ENCODE measurements at regions not wholly inside any gene's neighbourhood (a gene's known extent, or its start where the extent isn't known, plus 50 kb on each side); places are given as distances from the start of the nearest gene placed in this dataset.
"Not testable (repeated sequence)": the region's sequence is repeated elsewhere in the genome, so short reads cannot be mapped to it uniquely, and the experiment has no call there.

- not testable (repeated sequence) for H3K4me1 Mint-ChIP-seq, H3K4me3 Mint-ChIP-seq, H3K27ac Mint-ChIP-seq, H3K36me3 Mint-ChIP-seq, DNase-seq, H3K27me3 Mint-ChIP-seq
- H3K9me3 Mint-ChIP-seq, result peaks cover 34% of the 10 kb centered on the region
Measured at GRCh38 chr21:10325546-10325945, 195.8 kb upstream of the TPTE start.

GRCh38 chr21:10326146-10326545 lies 195.2 kb upstream of the TPTE start:
- H3K4me3 Mint-ChIP-seq, H3K36me3 Mint-ChIP-seq, DNase-seq, H3K27ac Mint-ChIP-seq, H3K4me1 Mint-ChIP-seq, H3K27me3 Mint-ChIP-seq: not testable (repeated sequence)
- H3K9me3 Mint-ChIP-seq, result peaks cover 40% of the 10 kb centered on the region

GRCh38 chr21:10328646-10329045 lies 192.7 kb upstream of the TPTE start:
- H3K27me3 Mint-ChIP-seq, DNase-seq, H3K4me1 Mint-ChIP-seq, H3K36me3 Mint-ChIP-seq, H3K27ac Mint-ChIP-seq, H3K4me3 Mint-ChIP-seq: not testable (repeated sequence)
- H3K9me3 Mint-ChIP-seq, result peaks cover 46% of the 10 kb centered on the region

- H3K27me3 Mint-ChIP-seq, H3K36me3 Mint-ChIP-seq, H3K4me3 Mint-ChIP-seq, DNase-seq, H3K27ac Mint-ChIP-seq, H3K4me1 Mint-ChIP-seq: not testable (repeated sequence)
- H3K9me3 Mint-ChIP-seq, result peaks cover 45% of the 10 kb centered on the region
Measured at GRCh38 chr21:10330641-10331119, 190.7 kb upstream of the TPTE start.

- H3K36me3 Mint-ChIP-seq, H3K4me3 Mint-ChIP-seq, H3K4me1 Mint-ChIP-seq, H3K27me3 Mint-ChIP-seq, DNase-seq, H3K27ac Mint-ChIP-seq: not testable (repeated sequence)
- H3K9me3 Mint-ChIP-seq, result peaks cover 45% of the 10 kb centered on the region
Measured at GRCh38 chr21:10331134-10331533, 190.2 kb upstream of the TPTE start.

GRCh38 chr21:10332935-10333334 lies 188.4 kb upstream of the TPTE start:
- not testable (repeated sequence) for H3K4me3 Mint-ChIP-seq, H3K4me1 Mint-ChIP-seq, H3K27ac Mint-ChIP-seq, DNase-seq, H3K36me3 Mint-ChIP-seq, H3K27me3 Mint-ChIP-seq
- peaks cover 37% of the 10 kb centered on the region for H3K9me3 Mint-ChIP-seq

GRCh38 chr21:10334391-10334790 lies 187.0 kb upstream of the TPTE start:
- not testable (repeated sequence) for H3K4me3 Mint-ChIP-seq, DNase-seq, H3K27me3 Mint-ChIP-seq, H3K36me3 Mint-ChIP-seq, H3K27ac Mint-ChIP-seq, H3K4me1 Mint-ChIP-seq
- peaks cover 38% of the 10 kb centered on the region for H3K9me3 Mint-ChIP-seq

GRCh38 chr21:10342261-10342956 lies 179.0 kb upstream of the TPTE start:
- not testable (repeated sequence) for H3K4me1 Mint-ChIP-seq, H3K4me3 Mint-ChIP-seq, H3K36me3 Mint-ChIP-seq, H3K27ac Mint-ChIP-seq, DNase-seq, H3K27me3 Mint-ChIP-seq
- peaks cover 33% of the 10 kb centered on the region for H3K9me3 Mint-ChIP-seq

- not testable (repeated sequence) for H3K36me3 Mint-ChIP-seq, H3K4me3 Mint-ChIP-seq, DNase-seq, H3K27me3 Mint-ChIP-seq, H3K4me1 Mint-ChIP-seq, H3K27ac Mint-ChIP-seq
- H3K9me3 Mint-ChIP-seq, result peaks cover 33% of the 10 kb centered on the region
Measured at GRCh38 chr21:10343146-10343935, 178.0 kb upstream of the TPTE start.

- H3K27me3 Mint-ChIP-seq, DNase-seq, H3K36me3 Mint-ChIP-seq, H3K4me1 Mint-ChIP-seq, H3K27ac Mint-ChIP-seq, H3K4me3 Mint-ChIP-seq: not testable (repeated sequence)
- H3K9me3 Mint-ChIP-seq, result peaks cover 33% of the 10 kb centered on the region
Measured at GRCh38 chr21:10344266-10344665, 177.1 kb upstream of the TPTE start.

GRCh38 chr21:10345178-10345612 lies 176.2 kb upstream of the TPTE start:
- not testable (repeated sequence) for DNase-seq
- H3K9me3 Mint-ChIP-seq, result peaks cover 32% of the 10 kb centered on the region

GRCh38 chr21:10346249-10346648 lies 175.1 kb upstream of the TPTE start:
- H3K27ac Mint-ChIP-seq, H3K4me3 Mint-ChIP-seq, H3K27me3 Mint-ChIP-seq, DNase-seq, H3K4me1 Mint-ChIP-seq, H3K36me3 Mint-ChIP-seq: not testable (repeated sequence)
- H3K9me3 Mint-ChIP-seq, result peaks cover 38% of the 10 kb centered on the region

More at GRCh38 chr21:10345178-10345612, 176.2 kb upstream of the TPTE start:
- not testable (repeated sequence) for H3K4me1 Mint-ChIP-seq, H3K4me3 Mint-ChIP-seq, H3K36me3 Mint-ChIP-seq, H3K27ac Mint-ChIP-seq, H3K27me3 Mint-ChIP-seq

GRCh38 chr21:10346933-10347615 lies 174.3 kb upstream of the TPTE start:
- not testable (repeated sequence) for H3K4me1 Mint-ChIP-seq, H3K27ac Mint-ChIP-seq, H3K4me3 Mint-ChIP-seq, H3K27me3 Mint-ChIP-seq, DNase-seq, H3K36me3 Mint-ChIP-seq
- H3K9me3 Mint-ChIP-seq, result peaks cover 41% of the 10 kb centered on the region

GRCh38 chr21:10347675-10348074 lies 173.7 kb upstream of the TPTE start:
- not testable (repeated sequence) for H3K36me3 Mint-ChIP-seq, H3K4me1 Mint-ChIP-seq, H3K4me3 Mint-ChIP-seq, H3K27me3 Mint-ChIP-seq, H3K27ac Mint-ChIP-seq, DNase-seq
- peaks cover 46% of the 10 kb centered on the region for H3K9me3 Mint-ChIP-seq

- H3K4me3 Mint-ChIP-seq, H3K36me3 Mint-ChIP-seq: not testable (repeated sequence)
Measured at GRCh38 chr21:10348150-10348549, 173.2 kb upstream of the TPTE start.

More at GRCh38 chr21:10348150-10348549, 173.2 kb upstream of the TPTE start:
- not testable (repeated sequence) for H3K27me3 Mint-ChIP-seq, H3K27ac Mint-ChIP-seq, DNase-seq, H3K4me1 Mint-ChIP-seq
- H3K9me3 Mint-ChIP-seq, result peaks cover 50% of the 10 kb centered on the region

Measured in activated naive CD8-positive, alpha-beta T cell treated with anti-CD3 and anti-CD28 coated beads for 36 hours (primary cell).